ENCODE measurements at regions not wholly inside any gene's neighbourhood (a gene's known extent, or its start where the extent isn't known, plus 50 kb on each side); places are given as distances from the start of the nearest gene placed in this dataset.

GRCh38 chr18:41268271-41268670, 686.8 kb upstream of the PIK3C3 start:
- H3K4me3 ChIP-seq (ENCODE audit: control insufficient read depth in 1 of 7, extremely low read depth in 1 of 7, insufficient read depth in 4 of 7, low read depth in 2 of 7, low read length in 6 of 7) = no peak overlapping the region
- no peaks in the 10 kb centered on the region for H3K9me3 ChIP-seq (ENCODE audit: control extremely low read depth in 1 of 5, control insufficient read depth in 4 of 5, insufficient read depth in 2 of 5, low read depth in 1 of 5, low read length in 4 of 5)
- H3K27me3 ChIP-seq (replicated peaks in 2 of 5; ENCODE audit: control insufficient read depth in 4 of 5, insufficient read depth in 5 of 5, low read length in 4 of 5) = no peaks in the 10 kb centered on the region
- no peak overlapping the region for H3K27ac ChIP-seq (ENCODE audit: insufficient read depth in 1 of 2, low read depth in 1 of 2, low read length in 2 of 2, poor library complexity in 1 of 2, severe bottlenecking in 2 of 2)
- ChIA-PET POLR2A (no interaction called here), CTCF (no interaction called here)
- DNase-seq = no peak
- H3K36me3 ChIP-seq (ENCODE audit: control insufficient read depth in 4 of 4, insufficient read depth in 4 of 4, low read length in 3 of 4) = no peaks in the 10 kb centered on the region
- H3K4me1 ChIP-seq (ENCODE audit: control extremely low read depth in 1 of 4, control insufficient read depth in 4 of 4, insufficient read depth in 4 of 4, low read length in 3 of 4) = no peaks in the 10 kb centered on the region
- no CpG with 5 or more reads among the region's 2 CpGs for WGBS (ENCODE audit: insufficient coverage)

- no peaks in the 10 kb centered on the region for H3K36me3 ChIP-seq (ENCODE audit: control insufficient read depth in 4 of 4, insufficient read depth in 4 of 4, low read length in 3 of 4)
- H3K27ac ChIP-seq (ENCODE audit: insufficient read depth in 1 of 2, low read depth in 1 of 2, low read length in 2 of 2, poor library complexity in 1 of 2, severe bottlenecking in 2 of 2) = no peak overlapping the region
- no peaks in the 10 kb centered on the region for H3K27me3 ChIP-seq (replicated peaks in 2 of 5; ENCODE audit: control insufficient read depth in 4 of 5, insufficient read depth in 5 of 5, low read length in 4 of 5)
- CTCF ChIA-PET = no interaction called here
- H3K9me3 ChIP-seq (ENCODE audit: control extremely low read depth in 1 of 5, control insufficient read depth in 4 of 5, insufficient read depth in 2 of 5, low read depth in 1 of 5, low read length in 4 of 5) = no peaks in the 10 kb centered on the region
- DNase-seq = no peak
- POLR2A ChIA-PET = no interaction called here
- no peak overlapping the region for H3K4me3 ChIP-seq (ENCODE audit: control insufficient read depth in 1 of 7, extremely low read depth in 1 of 7, insufficient read depth in 4 of 7, low read depth in 2 of 7, low read length in 6 of 7)
- 100% methylated on average over 2 of the region's 3 CpGs for WGBS (ENCODE audit: insufficient coverage)
- no peaks in the 10 kb centered on the region for H3K4me1 ChIP-seq (ENCODE audit: control extremely low read depth in 1 of 4, control insufficient read depth in 4 of 4, insufficient read depth in 4 of 4, low read length in 3 of 4)
Observed at GRCh38 chr18:41266616-41267015, 688.4 kb upstream of the PIK3C3 start.

GRCh38 chr18:41266204-41266603, 688.8 kb upstream of the PIK3C3 start:
- H3K9me3 ChIP-seq (ENCODE audit: control extremely low read depth in 1 of 5, control insufficient read depth in 4 of 5, insufficient read depth in 2 of 5, low read depth in 1 of 5, low read length in 4 of 5) = peaks cover 0 to 1% (median 0%) of the 10 kb centered on the region in 5 experiments
- no peak for DNase-seq
- no peaks in the 10 kb centered on the region for H3K27me3 ChIP-seq (replicated peaks in 2 of 5; ENCODE audit: control insufficient read depth in 4 of 5, insufficient read depth in 5 of 5, low read length in 4 of 5)
- 96% methylated on average over 4 of the region's 5 CpGs for WGBS (ENCODE audit: insufficient coverage)
- no peaks in the 10 kb centered on the region for H3K36me3 ChIP-seq (ENCODE audit: control insufficient read depth in 4 of 4, insufficient read depth in 4 of 4, low read length in 3 of 4)
- ChIA-PET CTCF (no interaction called here), POLR2A (no interaction called here)
- H3K4me3 ChIP-seq (ENCODE audit: control insufficient read depth in 1 of 7, extremely low read depth in 1 of 7, insufficient read depth in 4 of 7, low read depth in 2 of 7, low read length in 6 of 7) = no peak overlapping the region
- H3K4me1 ChIP-seq (ENCODE audit: control extremely low read depth in 1 of 4, control insufficient read depth in 4 of 4, insufficient read depth in 4 of 4, low read length in 3 of 4) = no peaks in the 10 kb centered on the region
- no peak overlapping the region for H3K27ac ChIP-seq (ENCODE audit: insufficient read depth in 1 of 2, low read depth in 1 of 2, low read length in 2 of 2, poor library complexity in 1 of 2, severe bottlenecking in 2 of 2)

GRCh38 chr18:41265047-41265446, 690.0 kb upstream of the PIK3C3 start:
- Histone ChIP-seq H3K27me3 (replicated peaks in 2 of 5; ENCODE audit: control insufficient read depth in 4 of 5, insufficient read depth in 5 of 5, low read length in 4 of 5) (no peaks in the 10 kb centered on the region), H3K36me3 (ENCODE audit: control insufficient read depth in 4 of 4, insufficient read depth in 4 of 4, low read length in 3 of 4) (no peaks in the 10 kb centered on the region), H3K27ac (ENCODE audit: insufficient read depth in 1 of 2, low read depth in 1 of 2, low read length in 2 of 2, poor library complexity in 1 of 2, severe bottlenecking in 2 of 2) (no peak overlapping the region), H3K4me1 (ENCODE audit: control extremely low read depth in 1 of 4, control insufficient read depth in 4 of 4, insufficient read depth in 4 of 4, low read length in 3 of 4) (no peaks in the 10 kb centered on the region), H3K4me3 (ENCODE audit: control insufficient read depth in 1 of 7, extremely low read depth in 1 of 7, insufficient read depth in 4 of 7, low read depth in 2 of 7, low read length in 6 of 7) (no peak overlapping the region), H3K9me3 (ENCODE audit: control extremely low read depth in 1 of 5, control insufficient read depth in 4 of 5, insufficient read depth in 2 of 5, low read depth in 1 of 5, low read length in 4 of 5) (peaks cover 0 to 2% (median 0%) of the 10 kb centered on the region in 5 experiments)
- no CpG with 5 or more reads among the region's 2 CpGs for WGBS (ENCODE audit: insufficient coverage)
- no peak for DNase-seq
- ChIA-PET POLR2A (no interaction called here), CTCF (no interaction called here)

- Histone ChIP-seq H3K36me3 (ENCODE audit: control insufficient read depth in 4 of 4, insufficient read depth in 4 of 4, low read length in 3 of 4) (no peaks in the 10 kb centered on the region), H3K4me1 (ENCODE audit: control extremely low read depth in 1 of 4, control insufficient read depth in 4 of 4, insufficient read depth in 4 of 4, low read length in 3 of 4) (no peaks in the 10 kb centered on the region), H3K4me3 (ENCODE audit: control insufficient read depth in 1 of 7, extremely low read depth in 1 of 7, insufficient read depth in 4 of 7, low read depth in 2 of 7, low read length in 6 of 7) (no peak overlapping the region), H3K27me3 (replicated peaks in 2 of 5; ENCODE audit: control insufficient read depth in 4 of 5, insufficient read depth in 5 of 5, low read length in 4 of 5) (no peaks in the 10 kb centered on the region), H3K27ac (ENCODE audit: insufficient read depth in 1 of 2, low read depth in 1 of 2, low read length in 2 of 2, poor library complexity in 1 of 2, severe bottlenecking in 2 of 2) (no peak overlapping the region), H3K9me3 (ENCODE audit: control extremely low read depth in 1 of 5, control insufficient read depth in 4 of 5, insufficient read depth in 2 of 5, low read depth in 1 of 5, low read length in 4 of 5) (peaks cover 0 to 2% (median 0%) of the 10 kb centered on the region in 5 experiments)
- DNase-seq = no peak
- WGBS (ENCODE audit: insufficient coverage) = no CpG with 5 or more reads among the region's 1 CpG
- ChIA-PET POLR2A (no interaction called here), CTCF (no interaction called here)
Observed at GRCh38 chr18:41263956-41264355, 691.1 kb upstream of the PIK3C3 start.

DNA sequence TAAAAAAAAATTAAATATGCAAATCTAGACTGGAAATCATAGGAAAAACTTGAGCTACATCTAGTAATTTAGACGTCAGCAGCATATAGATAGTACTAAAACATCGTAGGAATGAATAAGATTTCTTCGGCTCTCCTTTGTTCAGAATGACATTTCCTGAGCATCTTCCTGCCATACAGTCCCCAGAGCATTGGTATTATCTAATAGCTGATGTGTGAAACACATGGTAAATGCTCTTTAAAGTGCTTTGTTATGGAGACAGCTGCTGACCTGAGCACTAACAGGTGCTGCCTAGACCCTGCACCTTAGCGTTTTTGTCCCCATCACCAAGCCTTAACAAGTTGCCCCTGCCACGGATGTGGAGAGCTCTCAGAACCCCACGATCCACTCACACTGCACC, 692.3 kb upstream of the PIK3C3 start:
- no peaks in the 10 kb centered on the region for H3K27me3 ChIP-seq (replicated peaks in 2 of 5; ENCODE audit: control insufficient read depth in 4 of 5, insufficient read depth in 5 of 5, low read length in 4 of 5)
- ChIA-PET POLR2A (no interaction called here), CTCF (no interaction called here)
- 100% methylated on average over 6 of the region's 6 CpGs for WGBS (ENCODE audit: insufficient coverage)
- no peak overlapping the region for H3K4me3 ChIP-seq (ENCODE audit: control insufficient read depth in 1 of 7, extremely low read depth in 1 of 7, insufficient read depth in 4 of 7, low read depth in 2 of 7, low read length in 6 of 7)
- no peaks in the 10 kb centered on the region for H3K4me1 ChIP-seq (ENCODE audit: control extremely low read depth in 1 of 4, control insufficient read depth in 4 of 4, insufficient read depth in 4 of 4, low read length in 3 of 4)
- DNase-seq = no peak
- H3K9me3 ChIP-seq (ENCODE audit: control extremely low read depth in 1 of 5, control insufficient read depth in 4 of 5, insufficient read depth in 2 of 5, low read depth in 1 of 5, low read length in 4 of 5) = peaks cover 0 to 2% (median 0%) of the 10 kb centered on the region in 5 experiments
- H3K36me3 ChIP-seq (ENCODE audit: control insufficient read depth in 4 of 4, insufficient read depth in 4 of 4, low read length in 3 of 4) = no peaks in the 10 kb centered on the region
- no peak overlapping the region for H3K27ac ChIP-seq (ENCODE audit: insufficient read depth in 1 of 2, low read depth in 1 of 2, low read length in 2 of 2, poor library complexity in 1 of 2, severe bottlenecking in 2 of 2)

DNA sequence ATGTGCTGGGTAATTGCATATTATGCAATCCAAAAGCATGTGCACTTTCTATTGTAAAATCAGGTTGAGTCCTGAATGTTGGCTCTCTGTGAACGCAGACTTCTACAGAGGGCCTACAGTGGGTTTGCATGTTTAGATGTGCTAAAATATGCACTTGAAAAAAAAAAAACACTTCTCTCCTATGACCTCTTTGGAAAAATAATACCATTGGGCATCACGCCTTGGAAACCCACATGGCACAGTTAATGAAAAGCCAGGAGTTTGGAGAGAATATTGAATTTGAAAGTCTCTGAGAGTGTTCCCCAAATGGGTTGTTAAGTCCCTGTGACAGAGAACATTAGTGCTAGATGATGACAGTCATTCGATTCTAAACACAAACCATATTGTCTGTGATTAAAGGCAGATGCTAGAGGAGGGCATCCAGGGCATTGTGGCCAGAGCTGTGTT, 710.4 kb upstream of the PIK3C3 start:
- WGBS (ENCODE audit: insufficient coverage) = 100% methylated on average over 2 of the region's 3 CpGs
- POLR2A ChIA-PET = no interaction called here
- Histone ChIP-seq H3K27me3 (replicated peaks in 2 of 5; ENCODE audit: control insufficient read depth in 4 of 5, insufficient read depth in 5 of 5, low read length in 4 of 5) (no peaks in the 10 kb centered on the region), H3K4me3 (ENCODE audit: control insufficient read depth in 1 of 7, extremely low read depth in 1 of 7, insufficient read depth in 4 of 7, low read depth in 2 of 7, low read length in 6 of 7) (no peak overlapping the region), H3K27ac (ENCODE audit: insufficient read depth in 1 of 2, low read depth in 1 of 2, low read length in 2 of 2, poor library complexity in 1 of 2, severe bottlenecking in 2 of 2) (no peak overlapping the region), H3K36me3 (ENCODE audit: control insufficient read depth in 4 of 4, insufficient read depth in 4 of 4, low read length in 3 of 4) (no peaks in the 10 kb centered on the region), H3K4me1 (ENCODE audit: control extremely low read depth in 1 of 4, control insufficient read depth in 4 of 4, insufficient read depth in 4 of 4, low read length in 3 of 4) (no peaks in the 10 kb centered on the region), H3K9me3 (ENCODE audit: control extremely low read depth in 1 of 5, control insufficient read depth in 4 of 5, insufficient read depth in 2 of 5, low read depth in 1 of 5, low read length in 4 of 5) (no peaks in the 10 kb centered on the region)
- DNase-seq = no peak
- CTCF ChIA-PET = no interaction called here
